NB4 (cell line): ENCODE measurements at regions not wholly inside any gene's neighbourhood (a gene's known extent, or its start where the extent isn't known, plus 50 kb on each side); places are given as distances from the start of the nearest gene placed in this dataset.

Source experiments
- DNase-seq: peaks from one replicate; pipeline ENCODE4 v3.0.0; 2010; ENCODE audit warnings: low read depth
- H3K4me3 ChIP-seq: one replicate; pipeline ENCODE4 v1.5.1; 2011; ENCODE audit warnings: mild to moderate bottlenecking, low read depth, low read length, moderate library complexity
- MYC ChIP-seq: IDR thresholded peaks from 2 replicates; pipeline ENCODE4 v1.6.1; 2011; ENCODE audit warnings: low read depth, low read length
- POLR2A ChIP-seq: IDR thresholded peaks from 2 replicates; pipeline ENCODE4 v1.6.1; 2011; ENCODE audit warnings: mild to moderate bottlenecking; ENCODE audit not compliant: insufficient read length; ENCODE audit errors: extremely low read depth
- TF ChIP-seq, protein P1 (sequence below): IDR thresholded peaks from one replicate; pipeline ENCODE4 v1.5.1; 2012; ENCODE audit warnings: low read depth, low read length
- TF ChIP-seq, protein P2 (sequence below): IDR thresholded peaks from 2 replicates; pipeline ENCODE4 v1.6.1; 2011; ENCODE audit warnings: low read depth, low read length

DNA sequence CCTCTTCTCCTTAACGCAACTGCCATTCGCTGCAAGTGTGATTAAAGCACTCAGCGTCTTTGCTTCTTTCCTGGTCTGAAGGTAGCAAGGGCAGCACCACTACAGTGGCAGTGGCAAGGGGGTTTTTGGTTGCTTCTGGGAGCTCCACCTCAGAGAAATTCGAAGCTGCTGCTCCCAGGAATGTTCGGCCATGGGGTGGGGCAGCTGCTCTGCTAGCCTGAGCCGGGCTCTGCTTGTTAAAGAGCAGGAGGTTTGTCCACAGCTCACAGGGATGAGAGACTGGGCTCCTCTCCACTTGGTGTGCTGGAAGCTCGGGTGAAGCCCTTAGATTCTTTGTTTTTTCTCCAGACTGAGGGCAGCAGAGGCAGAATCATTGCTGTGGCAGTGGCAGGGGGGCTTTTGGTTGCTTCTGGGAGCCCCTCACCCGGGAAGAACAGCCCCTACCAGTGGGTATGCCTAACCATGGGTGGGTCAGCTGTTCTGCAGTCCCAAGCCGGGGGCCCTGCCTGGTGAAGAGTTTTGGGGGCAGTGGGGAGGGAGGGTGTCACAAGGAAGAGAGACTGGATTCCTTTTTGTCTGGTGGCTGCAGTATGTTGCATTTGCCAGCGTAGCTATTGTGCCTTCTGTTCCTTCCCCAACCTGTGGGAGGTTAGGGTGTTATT, 340.2 kb downstream of the AEBP2 start:
- DNase-seq, result no peak
- H3K4me3 ChIP-seq, result no peak overlapping the region
- TF ChIP-seq, protein P1, sequence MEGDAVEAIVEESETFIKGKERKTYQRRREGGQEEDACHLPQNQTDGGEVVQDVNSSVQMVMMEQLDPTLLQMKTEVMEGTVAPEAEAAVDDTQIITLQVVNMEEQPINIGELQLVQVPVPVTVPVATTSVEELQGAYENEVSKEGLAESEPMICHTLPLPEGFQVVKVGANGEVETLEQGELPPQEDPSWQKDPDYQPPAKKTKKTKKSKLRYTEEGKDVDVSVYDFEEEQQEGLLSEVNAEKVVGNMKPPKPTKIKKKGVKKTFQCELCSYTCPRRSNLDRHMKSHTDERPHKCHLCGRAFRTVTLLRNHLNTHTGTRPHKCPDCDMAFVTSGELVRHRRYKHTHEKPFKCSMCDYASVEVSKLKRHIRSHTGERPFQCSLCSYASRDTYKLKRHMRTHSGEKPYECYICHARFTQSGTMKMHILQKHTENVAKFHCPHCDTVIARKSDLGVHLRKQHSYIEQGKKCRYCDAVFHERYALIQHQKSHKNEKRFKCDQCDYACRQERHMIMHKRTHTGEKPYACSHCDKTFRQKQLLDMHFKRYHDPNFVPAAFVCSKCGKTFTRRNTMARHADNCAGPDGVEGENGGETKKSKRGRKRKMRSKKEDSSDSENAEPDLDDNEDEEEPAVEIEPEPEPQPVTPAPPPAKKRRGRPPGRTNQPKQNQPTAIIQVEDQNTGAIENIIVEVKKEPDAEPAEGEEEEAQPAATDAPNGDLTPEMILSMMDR, result no peak
- TF ChIP-seq MYC, result no peak
- TF ChIP-seq, protein P2, sequence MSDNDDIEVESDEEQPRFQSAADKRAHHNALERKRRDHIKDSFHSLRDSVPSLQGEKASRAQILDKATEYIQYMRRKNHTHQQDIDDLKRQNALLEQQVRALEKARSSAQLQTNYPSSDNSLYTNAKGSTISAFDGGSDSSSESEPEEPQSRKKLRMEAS, result no peak
- TF ChIP-seq POLR2A, result no peak

DNA sequence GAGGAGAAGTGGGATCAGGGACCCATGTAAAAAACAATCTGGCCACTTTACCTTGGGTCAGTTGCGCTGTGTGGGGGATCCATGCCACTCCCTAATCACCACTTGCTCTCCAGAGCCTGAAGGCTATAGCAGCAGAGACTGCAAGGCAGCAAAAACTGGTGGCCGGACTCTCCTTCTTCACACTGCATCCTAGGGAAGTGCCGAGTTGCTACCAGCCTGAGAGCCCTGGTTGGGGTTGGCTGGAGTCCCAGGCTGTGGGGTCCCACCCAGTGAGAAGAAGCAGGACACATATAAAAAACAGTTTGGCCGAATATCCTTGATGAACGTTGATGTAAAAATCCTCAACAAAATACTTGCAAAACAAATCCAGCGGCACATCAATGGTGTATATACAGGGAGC, 341.2 kb downstream of the AEBP2 start:
- TF ChIP-seq, protein P2, result no peak
- TF ChIP-seq POLR2A (no peak), MYC (no peak)
- TF ChIP-seq, protein P1, result no peak
- DNase-seq, result no peak
- H3K4me3 ChIP-seq, result no peak overlapping the region

DNA sequence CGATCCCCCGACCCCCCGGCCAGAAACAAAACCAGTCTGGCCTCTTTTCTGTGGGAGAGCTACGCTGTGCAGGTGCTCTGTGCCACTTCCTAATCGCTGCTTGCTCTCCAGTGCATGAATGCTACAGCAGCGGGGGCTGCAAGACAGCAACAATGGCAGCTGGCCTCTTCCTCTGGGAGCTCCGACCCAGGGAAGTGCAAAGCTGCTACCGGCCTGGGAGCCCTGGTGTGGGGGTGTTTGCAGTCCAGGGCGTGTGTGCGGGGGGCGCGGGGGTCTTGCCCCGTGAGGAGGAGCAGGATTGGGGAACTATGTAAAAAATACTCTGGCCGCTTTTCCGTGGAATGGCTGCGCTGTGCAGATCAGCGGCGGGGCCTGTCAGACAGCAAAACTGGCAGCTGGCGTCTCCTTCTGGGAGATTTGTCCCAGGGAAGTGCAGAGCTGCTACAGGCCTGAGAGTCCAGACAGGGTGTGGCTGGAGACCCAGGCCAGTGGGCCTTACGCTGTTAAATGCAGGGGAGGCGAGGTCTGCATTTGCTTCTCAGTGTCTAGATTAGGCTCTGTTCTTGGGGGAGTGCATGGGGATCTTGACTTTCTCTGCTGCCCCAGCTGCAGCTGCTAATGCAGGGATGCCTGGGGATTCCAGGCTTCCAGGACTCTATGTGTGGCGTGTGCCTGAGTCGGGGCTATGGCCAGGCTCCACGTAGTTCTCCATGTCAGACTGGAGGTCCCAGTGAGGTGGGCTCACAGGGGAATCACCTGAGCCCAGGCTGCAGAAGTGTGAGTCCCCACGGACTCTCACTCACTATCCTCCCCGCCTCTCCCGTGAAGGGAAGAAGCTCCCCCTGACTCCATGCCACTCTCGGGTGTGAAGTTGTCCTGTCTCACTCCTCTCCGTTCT, 344.5 kb downstream of the AEBP2 start:
- H3K4me3 ChIP-seq, result no peak overlapping the region
- TF ChIP-seq, protein P1, result no peak
- TF ChIP-seq, protein P2, result no peak
- TF ChIP-seq MYC (no peak), POLR2A (no peak)
- no peak for DNase-seq

DNA sequence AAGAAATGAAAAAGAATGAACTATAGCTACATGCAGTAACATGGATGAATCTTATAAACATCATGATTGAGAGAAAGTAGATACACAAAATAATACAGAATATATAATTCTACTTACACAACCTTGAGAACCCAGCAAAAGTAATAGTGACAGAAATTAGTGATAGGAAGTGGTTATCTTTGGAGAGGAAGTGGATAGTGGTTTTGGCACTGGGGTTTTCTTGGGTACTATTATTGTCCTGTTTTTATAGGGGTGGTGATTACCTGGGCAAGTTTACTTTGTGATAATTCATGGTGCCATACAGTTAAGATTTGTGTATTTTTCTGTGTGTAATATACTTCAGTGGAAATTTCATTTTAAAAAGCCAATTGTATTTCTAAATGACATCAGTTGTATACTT, 352.7 kb downstream of the AEBP2 start:
- H3K4me3 ChIP-seq, result no peak overlapping the region
- TF ChIP-seq, protein P1, result no peak
- TF ChIP-seq, protein P2, result no peak
- TF ChIP-seq POLR2A, result no peak
- no peak for TF ChIP-seq MYC
- no peak for DNase-seq

DNA sequence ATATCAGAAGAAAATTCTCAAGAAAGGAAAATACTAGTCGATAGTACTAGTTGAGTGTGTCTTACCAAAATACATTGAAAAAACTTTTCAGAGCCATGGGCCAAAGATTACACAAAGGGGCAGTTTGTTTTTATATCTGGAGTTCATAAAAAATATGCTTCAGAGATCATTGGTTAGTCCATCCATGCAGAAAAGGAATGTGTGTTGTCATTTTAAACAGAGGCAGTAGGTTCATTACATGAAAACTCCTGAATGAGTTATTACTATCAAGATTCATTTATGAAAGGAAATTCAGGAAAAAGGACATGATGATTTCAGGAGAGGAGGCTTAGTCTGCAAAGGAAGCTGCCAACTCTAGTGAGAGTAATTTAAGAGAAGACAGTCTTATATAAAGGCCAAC, 354.8 kb downstream of the AEBP2 start:
- TF ChIP-seq MYC (no peak), POLR2A (no peak)
- TF ChIP-seq, protein P1, result no peak
- TF ChIP-seq, protein P2, result no peak
- H3K4me3 ChIP-seq, result no peak overlapping the region
- no peak for DNase-seq
